HuH-7 (cell line): ENCODE measurements at regions not wholly inside any gene's neighbourhood (a gene's known extent, or its start where the extent isn't known, plus 50 kb on each side); places are given as distances from the start of the nearest gene placed in this dataset.
"Not testable (repeated sequence)": the region's sequence is repeated elsewhere in the genome, so short reads cannot be mapped to it uniquely, and the experiment has no call there.

Source experiments
- DNase-seq: peaks from one replicate; pipeline ENCODE4 v3.0.0; 2011; ENCODE audit warnings: low spot score

DNA sequence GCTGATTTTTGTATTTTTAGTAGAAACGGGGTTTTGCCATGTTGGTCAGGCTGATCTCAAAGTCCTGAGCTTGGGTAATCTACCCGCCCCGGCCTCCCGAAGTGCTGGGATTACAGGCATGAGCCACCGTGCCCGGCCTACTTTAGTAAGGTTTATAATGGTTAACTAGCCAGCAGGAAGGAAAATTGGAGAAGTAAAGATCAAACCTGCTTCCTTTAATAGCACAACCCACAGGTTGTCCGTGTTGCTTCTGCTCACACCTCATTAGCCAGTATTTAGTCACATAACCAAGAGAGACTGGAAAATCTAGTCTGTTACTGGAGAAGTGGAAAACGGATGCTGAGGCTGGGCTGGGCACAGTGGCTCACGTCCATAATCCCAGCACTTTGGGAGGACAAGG is 51.9 kb upstream of the TBL1XR1 start:
- no peak for DNase-seq

DNA sequence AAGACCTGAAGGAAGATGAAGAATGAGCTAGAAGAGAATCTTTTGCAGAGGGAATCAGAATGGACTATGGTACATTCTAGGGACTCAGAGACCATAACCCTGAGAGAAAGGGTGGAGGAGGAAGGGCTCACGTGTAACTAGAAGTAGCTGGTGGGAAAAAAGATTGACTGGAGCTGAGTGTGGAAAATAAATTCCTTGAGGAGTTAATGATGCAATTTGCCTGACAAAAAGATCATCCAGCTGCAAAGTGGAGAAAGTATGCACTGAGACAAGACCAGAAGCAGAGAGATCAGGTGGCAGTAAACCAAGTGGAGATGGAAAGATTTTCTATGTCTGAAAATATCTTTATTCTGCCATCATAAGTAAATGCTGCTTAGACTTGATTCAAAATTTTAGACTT is 52.9 kb upstream of the TBL1XR1 start:
- DNase-seq: no peak

DNA sequence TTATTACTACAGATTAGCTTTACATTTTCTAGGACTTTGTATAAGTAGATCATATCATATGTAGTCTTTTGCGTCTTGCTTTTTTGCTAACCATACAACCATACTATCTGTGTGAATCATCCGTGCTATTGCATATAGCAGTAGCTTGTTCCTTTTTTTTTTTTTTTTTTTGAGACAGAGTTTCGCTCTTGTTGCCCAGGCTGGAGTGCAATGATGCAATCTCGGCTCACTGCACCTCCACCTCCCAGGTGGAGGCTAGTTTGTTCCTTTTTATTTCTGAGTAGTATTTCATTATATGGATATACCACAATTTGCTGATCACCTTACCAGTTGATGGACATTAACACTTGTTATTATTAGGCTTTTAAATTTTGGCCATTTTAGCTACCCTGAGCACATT is 54.5 kb upstream of the TBL1XR1 start:
- no peak for DNase-seq

DNA sequence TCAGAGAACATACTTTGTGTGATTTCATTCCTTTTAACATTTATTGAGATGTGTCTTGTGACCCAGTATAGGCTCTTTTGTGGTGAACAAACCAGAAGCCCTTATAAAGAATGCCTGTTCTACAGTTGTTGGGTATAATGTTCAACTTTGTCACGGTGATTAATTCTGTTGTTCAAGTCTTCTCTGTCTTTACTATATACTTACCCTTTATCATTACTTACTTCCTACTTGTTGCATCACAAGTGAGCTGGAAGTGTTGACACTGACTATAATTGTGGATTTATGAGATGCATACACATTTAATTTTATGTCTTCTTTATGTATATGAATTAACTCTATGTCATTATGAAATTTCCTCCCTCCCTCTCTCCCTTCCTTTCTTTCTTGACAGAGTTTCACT is 59.7 kb upstream of the TBL1XR1 start:
- no peak for DNase-seq

DNA sequence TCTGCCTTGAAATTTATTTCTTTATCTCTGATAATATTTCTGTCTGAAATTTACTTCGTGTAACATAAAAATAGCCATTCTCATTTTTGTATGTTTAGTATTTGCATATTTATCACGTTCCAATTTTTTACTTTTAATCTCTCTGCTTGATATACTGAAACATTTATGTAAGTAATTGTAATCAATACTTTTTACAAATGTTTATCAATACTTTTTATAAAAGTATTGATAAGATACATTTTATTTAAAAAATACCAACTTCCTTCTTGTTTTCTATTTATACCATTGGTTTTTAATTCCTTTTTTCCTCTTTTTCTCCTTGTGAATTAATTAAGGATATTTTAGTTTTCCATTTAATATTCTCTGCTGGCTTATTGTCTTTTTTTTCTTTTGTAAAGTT is 60.3 kb upstream of the TBL1XR1 start:
- no peak for DNase-seq

DNA sequence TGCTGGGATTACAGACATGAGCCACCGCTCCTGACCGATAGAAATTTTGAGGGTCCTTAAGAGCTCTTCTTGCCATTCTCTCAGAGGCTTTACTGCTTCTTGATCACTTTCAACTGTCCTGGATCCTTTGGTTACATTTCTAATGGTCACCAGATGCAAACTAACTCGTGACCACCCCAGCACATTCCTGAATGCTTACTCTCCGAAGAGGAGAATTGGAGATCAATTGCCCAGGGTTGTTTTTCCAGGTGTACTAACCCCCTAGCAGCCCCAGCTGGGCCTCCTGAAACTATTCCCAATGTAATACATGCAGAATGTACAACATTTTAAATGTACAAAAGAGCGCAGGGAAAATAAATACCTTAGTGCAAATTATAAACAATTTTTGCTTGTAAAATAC is 65.1 kb upstream of the TBL1XR1 start:
- DNase-seq: no peak

DNA sequence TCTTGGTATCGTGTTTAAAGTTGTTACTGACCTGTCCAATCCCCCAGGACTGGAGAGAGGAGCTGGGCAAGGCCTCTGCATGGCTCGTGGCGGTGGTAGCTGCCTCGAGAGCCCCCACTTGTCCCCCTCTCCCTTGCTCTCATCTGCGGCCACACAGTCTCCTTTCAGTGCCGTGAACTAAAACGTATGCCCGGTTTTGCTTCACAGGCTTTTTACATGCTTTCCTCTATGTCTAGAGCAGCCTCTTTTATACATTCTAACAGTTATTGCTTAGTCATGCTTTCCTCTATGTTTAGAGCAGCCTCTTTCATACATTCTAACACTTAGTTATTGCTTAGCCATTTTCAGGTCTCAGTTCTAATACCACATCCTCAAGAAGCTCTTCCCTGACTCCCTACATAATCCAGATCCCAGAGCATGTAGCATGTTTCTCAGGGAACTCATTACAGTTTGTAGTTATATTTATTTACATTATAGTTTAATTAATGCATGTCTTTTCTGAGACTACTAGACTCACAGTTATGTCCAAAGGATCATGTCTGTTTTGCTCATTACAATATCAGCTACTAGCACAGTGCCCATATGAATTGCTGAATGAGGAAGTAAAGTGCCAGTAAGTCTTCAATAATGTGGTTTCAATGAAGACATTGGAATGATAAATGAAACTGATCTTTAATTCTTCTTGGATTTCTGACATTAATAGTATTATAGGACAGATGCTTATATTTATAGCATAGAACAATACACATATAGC is 66.5 kb upstream of the TBL1XR1 start:
- no peak for DNase-seq

DNA sequence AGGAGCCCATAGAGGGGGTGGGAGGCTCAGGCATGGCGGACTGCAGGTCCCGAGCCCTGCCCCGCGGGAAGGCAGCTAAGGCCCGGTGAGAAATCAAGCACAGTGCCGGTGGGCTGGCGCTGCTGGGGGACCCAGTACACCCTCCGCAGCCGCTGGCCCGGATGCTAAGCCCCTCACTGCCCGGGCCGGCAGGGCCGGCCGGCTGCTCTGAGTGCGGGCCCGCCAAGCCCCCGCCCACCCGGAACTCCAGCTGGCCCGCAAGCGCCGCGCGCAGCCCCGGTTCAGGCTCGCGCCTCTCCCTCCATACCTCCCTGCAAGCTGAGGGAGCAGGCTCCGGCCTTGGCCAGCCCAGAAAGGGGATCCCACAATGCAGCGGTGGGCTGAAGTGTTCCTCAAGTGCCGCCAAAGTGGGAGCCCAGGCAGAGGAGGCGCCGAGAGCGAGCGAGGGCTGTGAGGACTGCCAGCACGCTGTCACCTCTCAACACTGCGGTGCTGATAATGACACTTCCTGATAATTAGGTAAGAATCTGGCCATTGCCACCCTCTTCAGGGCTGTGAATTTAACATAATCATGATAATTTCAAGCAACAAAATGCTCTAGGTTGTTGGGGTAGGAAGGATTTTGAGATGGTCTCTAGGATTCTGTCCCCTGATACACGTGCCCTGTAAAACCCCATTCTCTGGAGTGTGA is 74.7 kb upstream of the TBL1XR1 start:
- not testable (repeated sequence) for DNase-seq

DNA sequence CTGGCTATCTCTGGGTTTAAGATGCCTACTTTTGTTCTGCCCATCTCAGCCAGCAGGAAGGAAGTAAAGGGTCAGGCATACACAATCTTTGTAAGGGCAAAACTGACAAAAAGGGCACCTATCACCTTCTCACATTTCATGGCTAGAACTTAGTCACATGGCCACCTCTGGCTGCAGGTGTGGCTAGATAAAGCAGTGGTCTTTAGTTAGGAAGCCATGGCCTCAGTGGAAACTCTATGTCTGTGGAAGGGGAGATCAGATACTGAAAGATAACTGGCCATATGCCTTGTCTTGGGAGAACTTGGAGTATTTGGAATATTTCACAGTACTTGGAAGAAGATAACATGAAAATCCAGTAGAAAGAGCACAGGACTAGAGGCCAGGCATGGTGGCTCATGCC is 80.7 kb upstream of the TBL1XR1 start:
- DNase-seq: no peak

DNA sequence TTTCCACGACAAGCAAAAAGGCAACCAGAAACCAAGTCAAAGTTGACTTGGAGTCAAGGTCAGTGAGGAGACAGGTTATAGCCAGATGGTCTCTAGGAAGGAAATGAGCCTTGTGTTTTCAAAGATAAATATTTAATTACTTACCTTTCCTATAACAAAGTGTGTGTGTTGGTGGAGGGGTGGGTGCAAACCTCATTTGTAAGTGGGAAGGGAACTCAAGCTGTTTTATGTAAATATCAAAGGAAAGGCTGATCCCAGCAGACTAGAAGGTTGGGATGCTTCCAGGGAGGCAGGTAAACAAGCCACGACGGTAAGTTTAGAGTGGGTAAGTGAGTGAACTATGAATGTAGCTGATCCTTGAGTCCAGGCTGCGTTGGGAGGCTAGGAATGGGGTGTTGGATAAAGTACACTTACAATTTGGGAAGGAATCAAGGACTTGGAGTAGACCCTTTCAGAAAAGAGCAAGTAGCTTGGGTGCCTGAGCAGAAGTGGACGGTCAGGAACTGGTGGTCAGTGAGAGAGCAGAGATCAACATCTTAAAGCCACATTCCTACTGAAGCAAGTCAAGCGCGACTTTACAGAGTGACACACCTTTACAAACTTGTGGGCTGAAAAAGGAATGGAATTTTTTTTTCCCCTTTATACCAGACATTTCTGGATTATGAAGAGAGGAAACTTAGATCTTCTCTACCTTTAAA is 82.0 kb upstream of the TBL1XR1 start:
- DNase-seq: no peak

DNA sequence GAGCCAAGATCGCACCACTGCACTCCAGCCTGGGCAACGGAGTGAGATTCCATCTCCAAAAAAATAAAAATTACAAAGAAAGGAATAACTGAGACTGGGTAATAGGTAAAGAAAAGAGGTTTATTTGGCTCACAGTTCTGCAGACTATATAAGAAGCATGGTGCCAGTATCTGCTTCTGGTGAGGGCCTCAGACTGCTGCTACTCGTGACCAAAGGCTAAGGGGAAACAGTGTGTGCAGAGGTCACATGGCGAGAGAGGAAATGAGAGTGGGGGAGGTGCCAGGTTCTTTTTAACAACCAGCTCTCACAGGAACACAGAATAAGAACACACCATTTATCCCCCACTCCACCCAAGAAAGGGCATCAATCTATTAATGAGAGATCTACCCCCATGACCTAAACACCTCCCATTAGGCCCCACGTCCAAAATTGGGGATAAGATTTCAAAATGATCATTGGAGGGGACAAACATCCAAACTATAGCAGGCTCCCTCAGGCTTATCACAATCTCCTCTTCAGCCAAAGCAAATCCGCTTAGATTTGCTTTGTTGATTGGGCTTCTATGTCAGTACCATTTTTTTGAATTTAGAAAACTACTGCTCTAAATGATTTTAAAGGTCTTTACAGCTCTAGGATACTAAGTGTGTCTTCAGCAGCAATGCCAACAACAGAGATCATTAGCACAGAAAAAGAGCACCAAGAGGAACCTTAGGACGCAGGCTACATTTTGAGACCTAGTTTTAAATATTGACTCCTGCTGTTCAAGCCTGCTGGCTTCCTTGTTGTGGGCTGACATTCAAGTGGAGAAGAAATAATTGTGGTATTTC is 84.2 kb upstream of the TBL1XR1 start:
- no peak for DNase-seq

DNA sequence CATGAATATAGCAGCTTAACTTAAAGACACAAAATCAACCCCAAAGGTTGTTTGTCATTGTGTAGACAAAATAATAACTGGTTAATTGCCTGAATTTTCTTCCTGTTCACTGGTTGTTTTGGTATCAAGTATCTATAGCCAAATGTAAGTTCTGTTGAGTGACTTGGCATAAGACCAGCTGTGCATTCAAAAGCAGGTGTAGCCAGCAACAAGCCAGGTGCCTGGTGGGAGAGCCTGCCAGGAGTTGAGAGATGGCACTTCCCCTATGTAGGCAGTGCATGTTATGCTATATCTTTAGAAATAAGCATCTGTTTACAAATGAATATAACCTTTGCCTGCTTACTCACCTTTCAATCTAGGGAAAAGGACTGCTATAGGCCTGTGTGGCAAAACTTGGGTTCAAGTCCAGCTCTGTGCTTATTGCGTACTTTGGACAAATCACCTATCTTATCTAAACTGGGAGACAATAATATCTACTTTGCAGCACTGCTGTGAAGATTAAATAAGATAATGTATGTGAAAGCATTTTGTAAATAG is 84.9 kb upstream of the TBL1XR1 start:
- DNase-seq: no peak

DNA sequence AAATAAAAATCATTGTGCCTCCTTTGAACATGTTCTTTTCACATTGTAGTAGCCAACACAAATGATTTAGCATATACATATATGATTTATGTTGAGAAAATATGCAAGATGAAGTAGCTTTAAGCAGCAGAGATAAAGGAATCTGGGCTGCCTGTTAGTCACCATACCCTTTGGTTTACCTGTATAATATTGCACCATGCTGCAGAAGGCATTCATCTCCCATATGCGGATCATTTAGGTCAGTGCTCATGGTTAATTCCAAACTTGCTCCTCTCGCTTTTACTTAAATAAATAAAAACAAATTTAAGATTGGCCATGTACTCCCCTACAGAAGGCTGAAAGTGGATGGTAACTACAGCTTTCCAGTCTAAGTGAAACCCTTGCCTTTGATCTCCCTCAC is 86.7 kb upstream of the TBL1XR1 start:
- DNase-seq: no peak

DNA sequence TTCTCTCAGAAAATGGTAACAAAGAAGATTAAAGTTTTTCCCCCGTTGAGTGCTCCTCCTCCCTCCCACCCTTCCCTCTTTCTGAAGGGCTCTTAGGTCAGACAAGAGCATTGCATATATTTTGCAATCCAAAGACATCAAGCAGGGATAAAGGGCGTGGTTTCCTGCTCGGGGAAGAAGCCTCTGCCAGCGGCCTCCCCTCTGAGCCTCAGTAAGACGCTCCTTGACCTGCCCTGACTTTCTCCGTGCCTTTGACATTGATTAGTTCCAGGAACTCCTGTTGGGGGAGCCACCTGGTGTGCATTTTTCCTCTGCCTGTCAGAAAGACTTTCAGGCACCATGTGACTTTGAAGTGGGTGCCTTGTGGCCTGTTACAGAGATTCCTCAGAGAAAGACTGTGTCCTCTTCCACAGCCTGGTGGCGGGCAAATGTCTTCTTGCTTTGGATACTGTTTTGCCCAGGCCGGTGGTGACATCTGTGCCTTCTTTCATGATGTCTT is 87.2 kb upstream of the TBL1XR1 start:
- DNase-seq: peak; percentile 23

DNA sequence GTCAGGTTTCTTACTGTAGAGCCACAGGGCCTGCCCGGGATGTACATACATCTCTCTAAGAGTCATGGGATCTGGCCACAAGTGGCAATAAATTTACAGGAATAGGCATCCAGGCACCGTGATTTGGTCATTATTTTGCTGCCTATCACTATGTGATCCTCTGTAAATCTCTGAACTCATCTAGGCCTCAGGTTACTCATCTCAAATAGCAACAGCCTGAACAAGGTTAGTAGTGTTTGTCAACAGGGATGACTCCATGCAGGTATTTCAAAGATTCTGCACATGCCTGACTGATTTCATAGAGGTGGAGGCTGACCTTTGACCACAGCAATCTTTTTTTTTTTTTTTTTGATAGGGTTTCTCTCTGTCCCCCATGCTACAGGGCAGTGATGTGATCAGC is 88.8 kb upstream of the TBL1XR1 start:
- DNase-seq: no peak

DNA sequence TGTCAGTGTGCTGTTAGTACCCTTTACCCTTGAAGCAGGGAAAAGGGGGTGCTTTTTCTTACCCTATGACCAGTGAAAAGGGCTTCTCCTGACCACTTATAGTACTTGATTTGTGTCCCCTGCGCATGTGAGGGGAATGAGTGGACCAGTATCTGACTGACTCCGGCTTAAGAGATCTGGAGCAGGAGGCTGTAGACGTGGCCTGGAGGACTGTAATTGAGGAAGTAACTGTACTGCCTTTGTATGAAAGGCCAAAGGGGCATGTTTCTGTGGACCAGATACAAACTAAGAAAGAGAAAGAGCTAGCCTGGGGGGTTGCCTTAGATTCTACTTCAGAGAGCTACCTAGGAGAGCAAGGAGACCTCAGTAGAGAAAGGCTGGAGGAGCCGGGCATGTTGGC is 89.9 kb upstream of the TBL1XR1 start:
- DNase-seq: no peak

DNA sequence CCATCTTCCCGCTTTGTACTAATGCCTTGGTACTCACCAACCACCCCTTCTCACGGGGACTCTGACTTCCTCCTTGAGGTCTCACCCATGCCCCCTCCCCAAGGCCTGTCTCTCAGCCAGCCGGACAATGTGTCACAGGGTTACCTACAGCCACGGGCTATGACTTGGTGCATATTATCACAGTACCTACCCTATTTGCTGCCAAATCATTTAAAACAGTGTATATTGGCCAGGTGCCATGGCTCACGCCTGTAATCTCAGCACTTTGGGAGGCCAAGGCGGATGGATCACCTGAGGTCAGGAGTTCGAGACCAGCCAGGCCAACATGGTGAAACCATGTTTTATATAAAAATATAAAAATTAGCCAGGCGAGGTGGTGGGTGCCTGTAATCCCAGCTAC is 93.4 kb upstream of the TBL1XR1 start:
- DNase-seq: no peak

DNA sequence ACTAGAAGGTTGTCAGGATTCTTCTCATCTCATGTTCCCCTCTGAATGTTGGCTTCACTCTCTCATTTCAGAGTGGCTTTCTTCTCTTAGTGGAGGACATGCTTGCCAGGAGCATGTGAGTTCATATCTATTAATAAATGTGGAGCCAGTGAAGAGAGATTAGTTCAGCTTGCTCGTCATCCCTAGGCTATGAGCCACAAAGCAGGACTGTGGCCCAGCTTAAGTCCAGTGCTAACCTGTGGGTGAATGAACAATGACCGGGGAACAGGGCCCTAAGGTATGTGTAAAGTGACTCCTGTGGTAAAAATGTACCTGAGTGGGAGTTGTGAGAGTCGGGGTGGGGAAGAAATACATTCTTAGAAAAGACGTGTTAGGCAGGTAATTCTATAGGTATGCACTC is 96.9 kb upstream of the TBL1XR1 start:
- no peak for DNase-seq

DNA sequence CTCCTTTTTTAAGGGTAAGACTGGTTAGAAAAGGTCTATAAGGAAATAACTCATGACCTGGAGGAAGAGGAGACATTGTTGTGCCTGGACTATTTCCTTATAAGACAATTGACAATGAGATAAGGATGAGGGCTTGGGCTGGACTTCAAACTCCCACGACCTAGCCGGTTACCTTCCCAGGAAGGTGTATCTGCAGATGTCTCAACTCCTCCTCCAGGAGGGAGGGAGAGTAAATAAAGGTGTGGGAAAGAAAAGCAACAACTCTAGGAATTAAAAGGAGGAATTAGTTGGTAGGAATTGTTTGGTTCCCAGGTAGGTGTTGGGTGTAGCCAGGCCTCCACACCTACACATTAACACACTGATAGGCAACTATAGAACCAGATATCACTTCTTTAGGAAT is 97.8 kb upstream of the TBL1XR1 start:
- DNase-seq: no peak

DNA sequence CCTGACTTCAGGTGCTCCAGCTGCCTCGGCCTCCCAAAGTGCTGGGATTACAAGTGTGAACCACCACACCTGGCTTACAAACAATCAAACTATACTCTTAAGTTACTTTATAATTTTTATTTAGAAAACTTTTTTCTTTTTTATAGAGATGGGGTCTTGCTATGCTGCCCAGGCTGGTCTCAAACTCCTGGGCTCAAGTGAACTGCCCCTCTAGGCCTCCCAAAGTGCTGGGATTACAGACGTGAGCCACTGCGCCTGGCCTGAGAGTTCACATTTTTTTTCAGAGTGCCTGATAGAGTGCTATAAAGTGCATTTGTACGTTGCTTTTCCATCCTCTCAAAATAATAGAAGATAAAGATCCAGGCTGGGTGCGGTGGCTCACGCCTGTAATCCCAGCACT is 102.0 kb upstream of the TBL1XR1 start:
- no peak for DNase-seq

DNA sequence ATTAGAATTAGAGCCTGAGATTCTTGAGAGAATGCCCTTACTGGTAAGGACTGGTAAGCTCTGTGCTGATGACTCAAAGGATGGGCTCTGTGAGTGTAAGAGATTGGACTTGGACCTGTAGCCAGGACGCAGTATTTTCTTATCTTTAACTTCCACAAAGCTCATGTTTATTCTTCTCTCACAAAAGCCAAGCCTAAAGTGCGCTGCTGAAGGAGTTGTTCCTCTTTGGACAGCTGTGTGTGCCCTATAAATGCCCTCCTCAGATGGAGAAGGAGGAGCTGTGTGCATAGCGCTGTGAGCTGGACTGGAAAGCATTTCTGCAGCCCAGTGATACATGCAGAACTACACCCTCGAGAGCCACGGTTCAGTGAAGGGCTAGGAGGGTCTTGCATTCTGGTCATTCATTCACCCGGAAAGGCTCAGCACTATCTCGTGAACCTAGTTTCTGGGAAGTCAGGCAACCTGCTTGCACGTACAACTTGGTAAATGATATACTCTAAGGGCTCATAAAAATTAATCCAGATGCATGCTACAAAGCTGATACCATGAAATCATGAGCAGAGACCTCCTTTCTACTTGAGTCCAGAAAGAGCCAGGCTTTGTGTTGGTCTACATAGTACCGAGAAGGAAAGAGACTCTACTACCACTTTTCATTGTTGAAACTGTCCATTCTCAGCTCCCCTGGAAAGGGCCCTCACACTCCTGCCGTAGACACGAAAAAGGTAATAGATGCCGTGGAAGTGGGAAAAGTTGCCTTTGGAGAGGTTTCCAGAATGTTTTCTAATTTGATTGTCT is 103.0 kb upstream of the TBL1XR1 start:
- peak; percentile 49 for DNase-seq
